A204.1 (cell line): ENCODE measurements at regions not wholly inside any gene's neighbourhood (a gene's known extent, or its start where the extent isn't known, plus 50 kb on each side); places are given as distances from the start of the nearest gene placed in this dataset.

Source experiments
- FAIRE-seq: peaks from 2 replicates; lab custom pipeline; 2012; peaks lifted over from hg19 to GRCh38; lab: Jason Lieb, UNC

DNA sequence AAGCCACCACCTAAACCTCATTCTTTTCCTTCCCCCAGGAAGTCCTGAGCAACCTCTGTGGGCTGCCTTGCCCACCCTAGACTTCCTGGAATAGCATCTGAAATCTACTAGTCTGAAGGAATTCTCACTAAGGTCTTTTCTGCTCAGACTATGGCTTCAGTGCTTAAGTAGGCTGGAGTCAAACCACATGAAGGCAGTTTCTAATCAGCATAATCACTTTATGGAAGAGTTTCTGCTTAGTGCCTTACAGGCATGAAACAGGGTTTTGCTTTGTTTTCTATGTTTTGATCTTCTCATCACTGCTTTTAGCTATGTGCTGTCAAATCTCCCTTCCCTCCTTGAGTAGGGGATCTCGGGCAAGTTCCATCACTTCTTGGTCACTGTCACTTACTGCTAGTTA, 117.7 kb downstream of the WT1 start:
- FAIRE-seq: no peak

DNA sequence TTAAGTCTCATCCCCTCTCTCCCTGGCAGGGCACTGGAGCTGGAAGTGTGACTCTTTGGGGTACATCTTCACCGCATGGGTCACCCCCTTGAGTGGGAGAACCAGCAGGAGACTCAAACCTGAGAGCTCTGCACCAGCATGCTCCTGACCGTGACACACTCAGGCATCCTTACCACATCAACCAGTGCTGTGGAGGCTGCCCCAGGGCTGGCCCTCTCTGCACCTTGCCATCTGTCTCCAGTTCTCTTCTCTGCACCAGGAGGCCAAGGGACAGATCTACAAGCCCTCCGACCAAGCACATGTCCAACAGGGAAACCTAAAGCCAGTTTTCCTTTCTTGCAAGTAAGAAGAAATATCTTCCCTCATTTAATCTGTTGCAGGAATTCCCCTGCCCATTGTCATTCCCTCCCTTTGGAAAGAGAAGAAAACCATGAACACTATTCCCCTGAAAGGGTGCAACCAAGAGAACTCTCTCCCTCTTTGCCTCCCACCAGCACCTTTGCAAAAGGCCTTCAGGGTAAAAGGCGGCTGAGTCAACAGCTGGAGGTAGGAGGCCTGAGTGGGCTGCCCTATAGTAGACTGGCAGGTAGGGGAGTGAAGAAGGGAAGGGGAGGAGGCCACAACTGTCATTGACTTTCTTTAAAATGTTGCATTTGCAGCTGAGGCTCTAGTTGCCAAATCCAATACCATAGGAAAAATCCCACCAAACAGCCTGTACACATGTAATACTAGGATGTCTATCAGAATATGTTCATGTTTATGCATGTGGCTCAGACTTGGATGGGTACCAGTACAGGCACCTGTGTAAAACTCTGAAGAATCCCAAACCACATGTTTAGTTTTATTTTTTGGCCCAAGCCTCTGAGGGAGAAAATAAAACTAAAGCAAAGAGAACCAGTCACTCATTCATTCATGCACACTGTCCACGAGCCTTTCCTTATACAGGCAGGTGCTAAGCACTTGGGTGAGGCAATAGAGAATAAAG, 117.0 kb downstream of the WT1 start:
- no peak for FAIRE-seq

DNA sequence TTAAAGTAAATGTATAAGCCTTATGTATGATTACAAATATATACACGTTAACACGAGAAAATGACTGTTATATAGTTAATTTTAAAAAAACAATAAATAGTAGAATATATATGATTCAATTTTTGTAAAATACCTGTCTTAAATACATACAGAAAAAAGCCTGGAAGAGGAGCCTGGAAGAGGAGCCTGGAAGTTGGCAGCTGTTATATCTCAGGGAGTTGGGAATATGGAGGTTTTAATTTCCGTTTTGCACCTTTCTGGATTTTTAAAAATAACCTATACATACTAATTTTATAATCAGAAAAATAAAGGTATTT, 111.6 kb downstream of the WT1 start:
- no peak for FAIRE-seq

DNA sequence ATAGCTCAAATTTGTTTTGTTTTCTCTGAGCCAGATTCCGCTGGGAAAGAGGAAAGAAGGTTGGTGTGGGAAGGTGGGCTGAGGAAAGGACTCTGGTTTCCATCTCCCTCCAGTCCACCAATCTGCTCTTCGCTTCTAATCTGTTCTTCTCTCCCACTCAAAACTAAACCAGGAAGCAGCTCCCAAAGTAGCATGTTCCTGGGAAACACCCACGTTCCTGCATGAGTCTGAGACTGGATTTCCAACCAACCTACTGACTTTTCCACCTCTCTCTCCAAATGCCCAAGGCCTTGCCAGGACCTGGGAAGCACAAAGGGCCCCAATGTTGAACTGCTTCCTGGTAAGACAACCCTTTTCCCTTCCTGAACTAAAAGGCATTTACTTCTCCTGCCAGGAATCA, 110.2 kb downstream of the WT1 start:
- FAIRE-seq: no peak

DNA sequence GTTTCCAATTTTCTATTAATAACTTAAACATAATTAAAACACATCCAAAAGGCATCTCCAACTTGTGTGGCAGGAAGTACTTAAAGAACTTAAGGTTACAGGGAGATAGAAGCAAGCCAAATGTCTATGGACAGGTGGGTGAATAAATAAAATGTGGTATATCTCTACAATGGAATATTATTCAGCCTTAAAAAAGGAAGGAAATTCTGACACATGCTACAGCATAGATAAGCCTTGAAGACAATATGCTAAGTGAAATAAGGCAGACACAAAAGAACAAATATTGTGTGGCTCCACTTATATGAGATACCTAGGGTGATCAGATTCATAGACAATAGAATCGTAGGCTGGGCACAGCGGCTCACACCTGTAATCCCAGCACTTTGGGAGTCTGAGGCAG, 109.6 kb downstream of the WT1 start:
- FAIRE-seq: no peak

DNA sequence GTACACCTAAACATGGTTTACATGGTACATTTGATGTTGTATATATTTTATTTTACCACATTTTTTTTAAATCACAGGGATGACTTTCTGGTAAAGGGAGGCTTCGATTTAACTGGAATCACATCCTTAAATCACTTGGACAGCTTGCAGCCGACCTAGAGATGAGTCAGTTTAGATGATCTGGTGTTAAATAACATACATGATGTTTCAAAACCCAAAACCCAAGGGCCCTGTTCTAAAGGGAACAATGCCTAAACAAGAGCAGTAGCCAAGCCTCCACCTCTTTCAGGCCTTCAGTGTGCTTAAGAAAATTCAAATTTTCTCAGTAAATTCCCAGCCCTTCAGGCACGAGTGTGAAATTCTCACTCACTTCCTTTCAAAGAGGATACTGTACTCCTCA, 108.8 kb downstream of the WT1 start:
- FAIRE-seq: no peak

DNA sequence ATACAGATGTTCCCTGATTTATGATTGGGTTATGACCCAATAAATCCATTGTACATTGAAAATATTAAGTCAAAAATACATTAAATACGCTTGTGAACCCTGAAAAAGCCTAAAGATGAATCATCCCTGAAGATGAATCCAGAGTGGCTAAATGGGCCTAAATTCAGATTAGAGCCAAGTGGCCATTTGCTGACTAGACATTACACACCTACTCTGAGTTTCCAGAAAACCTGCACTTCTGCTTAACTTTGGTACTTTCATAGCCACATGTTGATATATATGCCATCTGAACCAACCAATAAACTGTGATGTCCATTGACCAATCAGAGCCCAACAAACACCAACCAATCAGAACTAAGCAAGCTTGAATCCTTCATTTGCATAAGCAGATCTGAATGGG, 106.9 kb downstream of the WT1 start:
- no peak for FAIRE-seq

DNA sequence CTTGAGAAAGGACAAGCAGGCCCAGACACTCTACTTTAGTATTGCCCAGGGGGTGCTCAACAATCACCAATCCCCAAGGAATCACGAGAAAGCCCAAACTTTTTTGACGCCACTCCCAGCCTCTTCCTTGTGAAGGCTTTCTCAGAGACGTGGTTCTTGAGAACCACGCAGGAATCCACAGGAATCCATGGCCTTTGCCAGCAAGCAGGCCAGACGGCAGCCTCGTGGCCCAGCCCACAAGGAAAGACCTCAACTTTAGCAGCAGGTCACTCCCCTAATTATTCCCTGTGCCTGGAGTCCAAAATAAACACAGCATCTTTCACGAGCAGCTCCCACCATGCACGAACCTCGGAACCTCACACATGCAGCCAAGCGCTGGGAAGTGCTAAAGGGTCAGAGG, 104.2 kb downstream of the WT1 start:
- no peak for FAIRE-seq

DNA sequence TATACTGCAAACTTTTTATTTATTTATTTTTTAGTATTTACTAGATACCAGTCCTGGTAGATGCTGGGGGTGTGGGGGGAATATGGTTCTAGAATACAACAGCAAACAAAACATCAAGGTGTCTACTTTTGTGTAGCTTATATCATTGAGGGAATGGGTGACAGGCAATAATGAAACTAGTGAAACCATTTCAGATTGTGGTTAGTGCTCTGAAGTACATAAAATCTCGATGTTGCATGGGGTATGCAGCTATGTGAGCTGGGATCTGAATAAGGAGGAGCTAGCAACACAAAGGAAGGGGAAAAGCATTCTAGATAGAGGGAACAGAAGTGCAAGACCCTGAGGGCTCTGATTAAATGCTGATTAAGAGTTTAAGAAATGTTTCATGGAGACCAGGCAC, 103.5 kb downstream of the WT1 start:
- FAIRE-seq: no peak

DNA sequence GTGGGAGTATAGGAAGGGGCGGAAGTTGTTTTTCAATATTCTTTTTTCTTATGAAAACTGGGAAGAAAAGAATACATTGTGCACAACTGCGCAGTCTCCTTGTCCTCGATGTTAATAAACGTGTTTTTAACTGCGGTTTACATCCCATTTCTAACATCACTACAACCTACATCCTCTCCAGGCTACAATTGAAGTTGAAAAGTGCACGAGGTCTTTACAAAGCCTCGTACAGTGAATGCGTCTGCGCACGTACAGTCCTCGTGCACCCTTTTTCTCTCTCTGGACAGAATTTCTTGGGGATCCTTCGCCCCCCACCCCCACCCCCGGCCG, 102.4 kb downstream of the WT1 start:
- FAIRE-seq: no peak

DNA sequence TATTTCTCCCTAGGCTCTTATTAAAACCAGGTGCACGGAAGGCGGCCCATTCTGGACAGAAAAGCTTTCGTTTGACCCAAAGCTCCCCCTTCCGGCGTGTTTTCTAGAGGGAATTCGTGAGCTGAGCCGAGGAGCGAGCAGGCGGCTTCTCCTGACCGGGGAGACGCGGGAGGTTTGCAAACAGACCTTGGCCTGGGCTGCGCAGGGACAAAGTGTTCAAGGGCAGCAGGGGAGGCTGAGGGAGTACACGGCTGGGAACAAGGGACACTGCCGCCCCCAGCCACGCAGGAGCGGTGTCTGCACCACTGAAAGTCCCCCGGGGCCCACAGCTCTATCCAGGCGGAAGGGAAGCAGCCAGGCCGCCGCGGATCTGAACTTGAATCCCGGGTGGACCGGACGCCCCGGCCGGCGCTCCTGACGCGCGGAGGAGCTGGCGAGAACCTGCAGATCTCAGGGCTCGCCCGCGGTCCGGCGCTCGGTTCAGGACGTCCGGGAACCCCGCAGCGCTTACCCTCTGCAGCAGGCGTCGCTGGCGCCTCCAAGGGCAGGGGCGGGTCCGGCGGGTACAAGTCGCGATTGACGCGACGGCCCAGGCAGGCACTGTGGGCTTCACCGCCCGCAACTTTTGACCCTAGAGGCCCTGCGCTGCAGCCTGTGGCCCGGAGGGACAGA, 101.9 kb downstream of the WT1 start:
- FAIRE-seq: no peak

DNA sequence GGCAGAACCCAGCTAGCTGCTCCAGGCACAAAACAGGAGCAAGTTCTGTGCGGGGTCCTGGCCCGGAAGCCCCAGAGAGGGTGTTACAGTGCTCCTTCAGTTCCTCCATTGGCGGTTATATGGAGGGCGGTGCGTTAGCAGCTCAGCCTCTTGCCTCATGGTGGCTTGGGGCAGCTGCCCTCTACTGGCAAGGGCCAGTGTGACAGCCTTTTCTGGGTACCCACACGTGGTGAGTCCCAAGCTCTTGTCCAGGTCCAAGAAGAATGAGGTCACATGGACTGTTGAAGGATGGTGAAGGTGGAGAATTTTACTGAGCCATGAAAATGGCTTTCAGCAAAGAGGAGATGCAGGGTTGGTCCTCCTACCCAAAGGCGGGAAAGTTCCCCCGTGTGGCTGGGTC, 100.5 kb downstream of the WT1 start:
- FAIRE-seq: no peak
